ENCODE measurements at regions not wholly inside any gene's neighbourhood (a gene's known extent, or its start where the extent isn't known, plus 50 kb on each side); places are given as distances from the start of the nearest gene placed in this dataset.

DNA sequence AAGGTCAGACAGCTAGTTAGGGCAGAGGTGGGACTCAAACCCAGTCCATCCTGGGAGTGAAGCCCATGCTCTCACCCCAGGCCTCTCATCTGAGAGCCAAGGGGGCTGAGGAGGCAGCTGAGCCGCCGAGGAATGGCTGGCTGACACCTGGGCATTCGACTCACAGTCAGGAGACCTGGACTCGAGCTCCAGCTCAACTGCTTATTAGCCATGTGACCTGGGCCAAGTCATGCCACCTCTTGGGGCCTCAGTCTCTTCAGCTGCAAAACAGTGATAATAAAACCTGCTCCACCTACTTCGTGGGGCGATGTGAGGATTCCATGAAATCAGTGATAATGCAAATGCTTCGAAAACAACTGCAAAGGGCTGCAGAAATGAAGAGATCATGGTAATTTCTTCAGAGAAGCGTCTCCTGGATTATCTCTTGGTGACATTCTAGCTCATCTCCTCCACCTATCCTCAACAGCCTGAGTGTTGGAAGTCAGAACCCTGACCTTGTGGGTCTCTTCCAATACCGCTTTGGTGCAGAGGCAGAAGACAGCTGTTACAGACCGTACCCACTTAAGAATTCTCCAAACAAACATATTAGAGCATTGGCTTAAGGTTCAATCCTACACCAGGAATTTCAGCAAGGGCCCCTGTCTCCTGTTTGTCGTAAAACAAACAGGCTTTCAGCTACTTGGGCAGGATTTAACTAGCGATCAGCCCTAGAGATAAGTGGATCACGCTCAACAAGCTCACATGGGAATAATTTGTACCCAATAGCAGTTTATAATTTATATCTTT lies 60.0 kb upstream of the PIM1 start:
- Histone ChIP-seq H3K36me3 (ENCODE audit: low read depth) (no peaks in the 10 kb centered on the region), H3K27me3 (ENCODE audit: insufficient read depth, low read depth) (no peaks in the 10 kb centered on the region), H3K4me2 (peak overlapping the region; percentile 39), H3F3A (ENCODE audit: insufficient read depth, low read depth) (peaks cover 24% of the 10 kb centered on the region), H3K4me3 (no peak overlapping the region), H3K27ac (peak overlapping the region; percentile 15; the same call in 1 of the 2 replicates), H2AFZ (no peak overlapping the region), H3K79me2 (ENCODE audit: low read depth) (no peaks in the 10 kb centered on the region), H4K20me1 (ENCODE audit: insufficient read depth) (no peaks in the 10 kb centered on the region), H3K4me1 (replicated peaks; ENCODE audit: insufficient read depth) (peaks cover 36% of the 10 kb centered on the region), H3K9me2 (ENCODE audit: insufficient read depth) (no peaks in the 10 kb centered on the region), H3K9me3 (ENCODE audit: insufficient read depth, low read depth) (no peaks in the 10 kb centered on the region)
- ChIA-PET CTCF (no interaction called here), POLR2A (ENCODE audit: unreplicated experiment) (interaction anchor here (0.6 kb wide), 1 partner anchor 17 kb away, joined by 3 read pairs; no protein-coding TSS in a partner anchor)
- BruUV-seq (replicated peaks), result no TSS peak
- no peak for DNase-seq
- intact Hi-C loops (cut with micrococcal nuclease; ENCODE audit: unreplicated experiment), result no loop called here
- no peak for TF ChIP-seq EZH2 (IDR thresholded peaks at IDR 0.05; ENCODE audit: low read depth)
- TF ChIP-seq, protein P1, sequence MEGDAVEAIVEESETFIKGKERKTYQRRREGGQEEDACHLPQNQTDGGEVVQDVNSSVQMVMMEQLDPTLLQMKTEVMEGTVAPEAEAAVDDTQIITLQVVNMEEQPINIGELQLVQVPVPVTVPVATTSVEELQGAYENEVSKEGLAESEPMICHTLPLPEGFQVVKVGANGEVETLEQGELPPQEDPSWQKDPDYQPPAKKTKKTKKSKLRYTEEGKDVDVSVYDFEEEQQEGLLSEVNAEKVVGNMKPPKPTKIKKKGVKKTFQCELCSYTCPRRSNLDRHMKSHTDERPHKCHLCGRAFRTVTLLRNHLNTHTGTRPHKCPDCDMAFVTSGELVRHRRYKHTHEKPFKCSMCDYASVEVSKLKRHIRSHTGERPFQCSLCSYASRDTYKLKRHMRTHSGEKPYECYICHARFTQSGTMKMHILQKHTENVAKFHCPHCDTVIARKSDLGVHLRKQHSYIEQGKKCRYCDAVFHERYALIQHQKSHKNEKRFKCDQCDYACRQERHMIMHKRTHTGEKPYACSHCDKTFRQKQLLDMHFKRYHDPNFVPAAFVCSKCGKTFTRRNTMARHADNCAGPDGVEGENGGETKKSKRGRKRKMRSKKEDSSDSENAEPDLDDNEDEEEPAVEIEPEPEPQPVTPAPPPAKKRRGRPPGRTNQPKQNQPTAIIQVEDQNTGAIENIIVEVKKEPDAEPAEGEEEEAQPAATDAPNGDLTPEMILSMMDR (conservative IDR thresholded peaks at IDR 0.05), result no peak

- no peak for DNase-seq
- no peak overlapping the region for H2AFZ ChIP-seq
- no peaks in the 10 kb centered on the region for H3K36me3 ChIP-seq (ENCODE audit: low read depth)
- peak overlapping the region; percentile 15 for H3K27ac ChIP-seq
- peak overlapping the region; percentile 39 for H3K4me2 ChIP-seq
- no peaks in the 10 kb centered on the region for H3K9me2 ChIP-seq (ENCODE audit: insufficient read depth)
- TF ChIP-seq EZH2 (IDR thresholded peaks at IDR 0.05; ENCODE audit: low read depth), result no peak
- TF ChIP-seq, protein P1 (conservative IDR thresholded peaks at IDR 0.05), result no peak
- peaks cover 25% of the 10 kb centered on the region for H3F3A ChIP-seq (ENCODE audit: insufficient read depth, low read depth)
- H3K4me3 ChIP-seq, result no peak overlapping the region
- peaks cover 27% of the 10 kb centered on the region for H3K4me1 ChIP-seq (replicated peaks; ENCODE audit: insufficient read depth)
- no peaks in the 10 kb centered on the region for H3K27me3 ChIP-seq (ENCODE audit: insufficient read depth, low read depth)
- POLR2A ChIA-PET (ENCODE audit: unreplicated experiment), result interaction anchor here (0.6 kb wide), 1 partner anchor 18 kb away, joined by 3 read pairs; no protein-coding TSS in a partner anchor
- H3K79me2 ChIP-seq (ENCODE audit: low read depth), result no peaks in the 10 kb centered on the region
- no peaks in the 10 kb centered on the region for H3K9me3 ChIP-seq (ENCODE audit: insufficient read depth, low read depth)
- intact Hi-C loops (cut with micrococcal nuclease; ENCODE audit: unreplicated experiment), result no loop called here
- CTCF ChIA-PET, result no interaction called here
- no peaks in the 10 kb centered on the region for H4K20me1 ChIP-seq (ENCODE audit: insufficient read depth)
- BruUV-seq (replicated peaks), result no TSS peak
These were observed 59.2 kb upstream of the PIM1 start for GRCh38 chr6:37110500-37111461.

GRCh38 chr6:37113976-37114375 lies 56.0 kb upstream of the PIM1 start:
- intact Hi-C loops (cut with micrococcal nuclease; ENCODE audit: unreplicated experiment), result no loop called here
- Histone ChIP-seq H4K20me1 (ENCODE audit: insufficient read depth) (no peaks in the 10 kb centered on the region), H3K27ac (no peak overlapping the region), H3K36me3 (ENCODE audit: low read depth) (no peaks in the 10 kb centered on the region), H3K79me2 (ENCODE audit: low read depth) (no peaks in the 10 kb centered on the region), H3K4me1 (replicated peaks; ENCODE audit: insufficient read depth) (peaks cover 26% of the 10 kb centered on the region), H3K27me3 (ENCODE audit: insufficient read depth, low read depth) (no peaks in the 10 kb centered on the region), H3K9me2 (ENCODE audit: insufficient read depth) (no peaks in the 10 kb centered on the region), H3K4me2 (no peak overlapping the region), H3K9me3 (ENCODE audit: insufficient read depth, low read depth) (no peaks in the 10 kb centered on the region), H2AFZ (no peak overlapping the region), H3K4me3 (no peak overlapping the region), H3F3A (ENCODE audit: insufficient read depth, low read depth) (peaks cover 27% of the 10 kb centered on the region)
- BruUV-seq (replicated peaks), result no TSS peak
- ChIA-PET CTCF (interaction anchor here (0.6 kb wide), 1 partner anchor 61 kb away, joined by 14 read pairs; no protein-coding TSS in a partner anchor), POLR2A (ENCODE audit: unreplicated experiment) (no interaction called here)
- DNase-seq, result no peak
- TF ChIP-seq, protein P1 (conservative IDR thresholded peaks at IDR 0.05), result no peak
- TF ChIP-seq EZH2 (IDR thresholded peaks at IDR 0.05; ENCODE audit: low read depth), result no peak

Data from PC-9 (cell line).